Left lung (tissue), 4 donors: ENCODE measurements at regions not wholly inside any gene's neighbourhood (a gene's known extent, or its start where the extent isn't known, plus 50 kb on each side); places are given as distances from the start of the nearest gene placed in this dataset.
A peak's percentile ranks its signal among the peaks of the same experiment; 100 is the strongest.

Experiments
- ATAC-seq: fragments of 200-7000 bp; cut with Tn5 transposase; one replicate; pipeline ENCODE4 v1.9.1; 2020; ENCODE audit warnings: moderate library complexity
- DNase-seq, 4 donors: peaks; one replicate each; pipeline ENCODE4 v3.0.0-alpha.2; 2013 to 2020
- H3K27ac ChIP-seq, 2 donors: fragments of 200-600 bp; sonication (generic) in 1 of 2; one replicate each; pipeline versions ENCODE4 v1.5.0 to v1.8.0; 2020 to 2021
- H3K27me3 ChIP-seq, 2 donors: fragments of 200-600 bp; sonication (generic) in 1 of 2; one replicate each; pipeline versions ENCODE4 v1.5.0 to v1.8.0; 2020 to 2021
- H3K36me3 ChIP-seq, 2 donors: fragments of 200-600 bp; sonication (generic) in 1 of 2; one replicate each; pipeline versions ENCODE4 v1.5.0 to v1.8.0; 2020 to 2021
- H3K4me1 ChIP-seq, 2 donors: fragments of 200-600 bp; one replicate each; pipeline ENCODE4 v1.8.0; 2021
- H3K4me3 ChIP-seq, 2 donors: fragments of 200-600 bp; sonication (generic) in 1 of 2; one replicate each; pipeline versions ENCODE4 v1.5.0 to v1.8.0; 2020 to 2021; ENCODE audit warnings: mild to moderate bottlenecking in 1 of 2
- H3K9me3 ChIP-seq, 2 donors: fragments of 200-600 bp; sonication (generic) in 1 of 2; one replicate each; pipeline versions ENCODE4 v1.5.0 to v1.8.0; 2020 to 2021
- intact Hi-C, 2 donors: fragments of 100-400 bp; cut with DNase I; formaldehyde crosslinking; loops; one replicate each; pipeline versions ENCODE4 v1.11.2 to v1.14.2; 2022
- TF ChIP-seq, protein P1 (sequence below), 2 donors: fragments of 200-600 bp; sonication (generic) in 1 of 2; IDR thresholded peaks; one replicate each; pipeline versions ENCODE4 v1.5.0 to v1.8.0; 2021; ENCODE audit warnings: antibody characterized with exemption in 2 of 2
- donor health status: DM: no; HTN: yes; CAD: no.
- donor health status: DM: no; HTN: no; CAD: no.

DNA sequence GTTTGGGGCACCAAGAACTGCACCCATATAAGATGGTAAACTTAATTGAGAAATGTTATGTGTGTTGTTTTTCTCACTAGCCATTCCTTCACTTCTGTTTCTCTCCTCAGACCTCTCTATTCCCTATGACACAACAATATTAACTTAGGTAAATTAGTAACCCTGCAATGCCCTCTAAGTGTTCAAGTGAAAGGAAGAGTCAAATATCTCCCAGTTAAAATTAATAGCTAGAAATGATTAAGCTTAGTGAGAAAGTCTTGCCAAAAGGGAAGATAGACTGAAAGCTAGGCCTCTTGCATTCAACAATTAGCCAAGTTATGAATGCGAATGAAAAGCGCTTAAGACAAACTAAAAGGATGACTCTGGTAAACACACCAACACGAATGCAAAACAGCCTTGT is 132.9 kb upstream of the KLF8 start:
- DNase-seq (no peak), ATAC-seq (no peak)
- no peaks in the 10 kb centered on the region for H3K27me3 ChIP-seq
- H3K4me1 ChIP-seq = no peaks in the 10 kb centered on the region
- H3K4me3 ChIP-seq = no peak overlapping the region
- no peak overlapping the region for H3K27ac ChIP-seq
- no peaks in the 10 kb centered on the region for H3K9me3 ChIP-seq
- no peaks in the 10 kb centered on the region for H3K36me3 ChIP-seq
- intact Hi-C loops = no loop called here
- TF ChIP-seq, protein P1, sequence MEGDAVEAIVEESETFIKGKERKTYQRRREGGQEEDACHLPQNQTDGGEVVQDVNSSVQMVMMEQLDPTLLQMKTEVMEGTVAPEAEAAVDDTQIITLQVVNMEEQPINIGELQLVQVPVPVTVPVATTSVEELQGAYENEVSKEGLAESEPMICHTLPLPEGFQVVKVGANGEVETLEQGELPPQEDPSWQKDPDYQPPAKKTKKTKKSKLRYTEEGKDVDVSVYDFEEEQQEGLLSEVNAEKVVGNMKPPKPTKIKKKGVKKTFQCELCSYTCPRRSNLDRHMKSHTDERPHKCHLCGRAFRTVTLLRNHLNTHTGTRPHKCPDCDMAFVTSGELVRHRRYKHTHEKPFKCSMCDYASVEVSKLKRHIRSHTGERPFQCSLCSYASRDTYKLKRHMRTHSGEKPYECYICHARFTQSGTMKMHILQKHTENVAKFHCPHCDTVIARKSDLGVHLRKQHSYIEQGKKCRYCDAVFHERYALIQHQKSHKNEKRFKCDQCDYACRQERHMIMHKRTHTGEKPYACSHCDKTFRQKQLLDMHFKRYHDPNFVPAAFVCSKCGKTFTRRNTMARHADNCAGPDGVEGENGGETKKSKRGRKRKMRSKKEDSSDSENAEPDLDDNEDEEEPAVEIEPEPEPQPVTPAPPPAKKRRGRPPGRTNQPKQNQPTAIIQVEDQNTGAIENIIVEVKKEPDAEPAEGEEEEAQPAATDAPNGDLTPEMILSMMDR (IDR thresholded peaks at IDR 0.05) = no peak

DNA sequence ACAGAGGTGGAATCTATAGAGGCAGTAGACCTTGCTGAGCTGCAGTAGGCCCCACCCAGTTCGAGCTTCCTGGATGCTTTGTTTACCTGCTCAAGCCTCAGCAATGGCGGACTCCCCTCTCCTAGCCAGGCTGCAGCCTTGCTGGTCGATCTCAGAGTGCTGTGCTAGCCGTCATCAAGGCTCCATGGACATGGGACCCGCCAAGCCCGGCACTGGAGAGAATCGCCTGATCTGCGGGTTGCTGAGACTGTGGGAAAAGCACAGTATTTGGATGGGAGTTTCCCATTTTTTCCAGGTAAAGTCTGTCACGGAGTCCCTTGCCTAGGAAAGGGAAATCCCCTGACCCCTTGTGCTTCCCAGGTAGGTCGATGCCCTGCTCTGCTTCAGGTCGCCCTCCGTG is 124.8 kb upstream of the KLF8 start:
- no peak for DNase-seq
- ATAC-seq = no peak
- Histone ChIP-seq H3K9me3 (no peaks in the 10 kb centered on the region), H3K36me3 (no peaks in the 10 kb centered on the region), H3K27me3 (no peaks in the 10 kb centered on the region), H3K4me1 (no peaks in the 10 kb centered on the region), H3K27ac (no peak overlapping the region), H3K4me3 (no peak overlapping the region)
- intact Hi-C loops = no loop called here
- TF ChIP-seq, protein P1 (IDR thresholded peaks at IDR 0.05) = no peak

DNA sequence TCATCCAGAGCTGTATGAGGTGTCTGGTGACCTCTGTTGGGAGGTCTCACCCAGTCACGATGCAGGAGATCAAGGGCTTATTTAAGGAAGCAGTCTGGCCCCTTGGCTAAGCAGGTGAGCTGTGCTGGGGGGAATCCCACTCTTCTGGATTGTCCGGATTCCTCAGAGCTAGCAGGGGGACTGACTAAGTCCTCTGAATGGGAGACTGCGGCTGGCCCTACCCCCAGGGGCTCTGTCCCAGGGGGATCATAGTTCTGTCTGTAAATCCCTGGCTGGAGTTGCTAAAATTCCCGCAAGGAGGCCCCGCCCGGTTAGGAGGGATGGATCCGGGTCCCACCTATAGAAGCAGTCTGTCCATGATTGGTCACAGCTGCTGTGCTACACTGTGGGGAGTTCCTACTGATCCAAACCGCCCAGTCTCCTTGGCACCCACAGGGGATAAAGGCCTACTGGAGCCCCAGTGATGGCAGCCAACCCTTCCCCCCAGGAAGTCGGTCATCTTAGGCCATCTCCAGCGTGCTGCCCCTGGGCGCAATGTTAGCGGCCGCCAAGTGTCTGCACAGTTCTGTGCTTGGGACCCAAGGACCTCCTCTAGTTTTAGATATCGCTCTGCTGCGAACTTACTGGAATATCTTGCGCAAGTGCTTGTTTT is 118.2 kb upstream of the KLF8 start:
- no peaks in the 10 kb centered on the region for H3K27me3 ChIP-seq
- no peak overlapping the region for H3K27ac ChIP-seq
- no peak overlapping the region for H3K4me3 ChIP-seq
- intact Hi-C loops = no loop called here
- TF ChIP-seq, protein P1 (IDR thresholded peaks at IDR 0.05) = no peak
- DNase-seq (peak in 3 of 4 donors; percentile 22 to 33 (median 33)), ATAC-seq (peak; percentile 84)
- no peaks in the 10 kb centered on the region for H3K4me1 ChIP-seq
- H3K9me3 ChIP-seq = no peaks in the 10 kb centered on the region
- no peaks in the 10 kb centered on the region for H3K36me3 ChIP-seq

DNA sequence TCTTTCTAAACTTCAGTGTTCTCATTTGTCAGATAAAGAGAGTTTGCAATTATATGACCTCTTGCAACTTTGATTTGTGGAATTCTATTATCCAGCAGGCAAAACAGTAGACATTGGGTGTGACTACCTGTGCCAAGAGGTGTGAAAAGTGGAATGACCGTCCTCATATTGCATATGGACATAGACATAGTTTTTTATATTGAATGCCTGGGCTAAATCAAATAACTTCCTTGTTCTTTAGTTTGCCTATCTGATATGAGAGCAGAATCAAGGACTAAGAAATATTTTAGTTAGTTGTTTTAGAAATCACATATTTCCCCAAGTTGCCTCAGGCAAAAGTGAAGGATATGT is 117.7 kb upstream of the KLF8 start:
- Histone ChIP-seq H3K9me3 (no peaks in the 10 kb centered on the region), H3K4me3 (no peak overlapping the region), H3K27me3 (no peaks in the 10 kb centered on the region), H3K4me1 (no peaks in the 10 kb centered on the region), H3K36me3 (no peaks in the 10 kb centered on the region), H3K27ac (no peak overlapping the region)
- intact Hi-C loops = no loop called here
- DNase-seq (no peak), ATAC-seq (peak; percentile 60)
- TF ChIP-seq, protein P1 (IDR thresholded peaks at IDR 0.05) = no peak

DNA sequence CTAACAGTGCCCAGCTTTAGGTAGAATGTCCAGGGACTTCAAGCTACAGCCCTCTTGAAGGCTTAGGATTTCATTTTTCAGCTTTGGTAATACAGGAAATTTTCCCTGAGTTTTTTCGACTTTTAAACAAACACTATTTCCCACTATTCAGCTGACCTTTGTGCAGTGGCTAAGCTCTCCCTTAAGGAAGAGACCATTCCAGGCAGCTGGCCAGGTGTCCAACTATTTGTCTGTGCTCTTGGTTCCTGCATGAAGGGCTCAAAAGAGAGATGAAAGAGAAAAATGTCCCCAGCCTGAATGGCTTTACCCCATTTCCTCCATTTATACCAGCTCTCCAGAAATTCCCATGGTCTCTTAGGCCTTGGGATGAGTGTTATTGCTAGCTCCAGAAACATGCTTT is 111.9 kb upstream of the KLF8 start:
- H3K36me3 ChIP-seq = no peaks in the 10 kb centered on the region
- ATAC-seq (no peak), DNase-seq (no peak)
- no peak overlapping the region for H3K4me3 ChIP-seq
- no peak overlapping the region for H3K27ac ChIP-seq
- H3K27me3 ChIP-seq = no peaks in the 10 kb centered on the region
- H3K4me1 ChIP-seq = no peaks in the 10 kb centered on the region
- no peaks in the 10 kb centered on the region for H3K9me3 ChIP-seq
- TF ChIP-seq, protein P1 (IDR thresholded peaks at IDR 0.05) = no peak
- intact Hi-C loops = no loop called here
